GM23338 (cell line): ENCODE measurements at regions not wholly inside any gene's neighbourhood (a gene's known extent, or its start where the extent isn't known, plus 50 kb on each side); places are given as distances from the start of the nearest gene placed in this dataset.

Experiments
- ATAC-seq: fragments of 200-7000 bp; cut with Tn5 transposase; 3 replicates; pipeline ENCODE4 v1.9.1; 2020
- DNase-seq: peaks from one replicate; pipeline ENCODE4 v3.0.0-alpha.2; 2015; ENCODE audit warnings: low spot score
- H2AFZ ChIP-seq: fragments of 200-600 bp; sonication (generic); 2 replicates; pipeline ENCODE4 v1.8.0; 2016; ENCODE audit warnings: antibody characterized with exemption, mild to moderate bottlenecking, moderate library complexity
- H3F3A ChIP-seq: fragments of 200-600 bp; sonication (generic); replicated peaks from 2 replicates; pipeline ENCODE4 v1.8.0; 2017; ENCODE audit warnings: antibody characterized with exemption, mixed run types, low read depth
- H3K27ac ChIP-seq: fragments of 200-600 bp; sonication (generic); 2 replicates; pipeline ENCODE4 v1.6.1; 2016; ENCODE audit warnings: low read depth
- H3K27me3 ChIP-seq: fragments of 200-600 bp; sonication (generic); 2 replicates; pipeline ENCODE4 v1.8.0; 2016; ENCODE audit warnings: mild to moderate bottlenecking, mixed run types, moderate library complexity; ENCODE audit not compliant: insufficient read depth
- H3K36me3 ChIP-seq: fragments of 200-600 bp; sonication (generic); 2 replicates; pipeline ENCODE4 v1.8.0; 2016; ENCODE audit warnings: mild to moderate bottlenecking; ENCODE audit not compliant: insufficient read depth
- H3K4me1 ChIP-seq: fragments of 200-600 bp; sonication (generic); 2 replicates; pipeline ENCODE4 v1.8.0; 2016; ENCODE audit warnings: mild to moderate bottlenecking, moderate library complexity; ENCODE audit not compliant: insufficient read depth
- H3K4me2 ChIP-seq: fragments of 200-600 bp; sonication (generic); 2 replicates; pipeline ENCODE4 v1.7.1; 2017; ENCODE audit warnings: mixed run types
- H3K4me3 ChIP-seq: fragments of 200-600 bp; sonication (generic); 2 replicates; pipeline ENCODE4 v1.6.1; 2016; ENCODE audit warnings: mixed run types
- H3K79me2 ChIP-seq: fragments of 200-600 bp; sonication (generic); replicated peaks from 2 replicates; pipeline ENCODE4 v1.8.0; 2017; ENCODE audit warnings: mild to moderate bottlenecking; ENCODE audit not compliant: insufficient read depth
- H3K9me2 ChIP-seq: fragments of 200-600 bp; sonication (generic); 2 replicates; pipeline ENCODE4 v1.8.0; 2017; ENCODE audit not compliant: insufficient read depth
- H4K20me1 ChIP-seq: fragments of 200-600 bp; sonication (generic); replicated peaks from 2 replicates; pipeline ENCODE4 v1.8.0; 2017; ENCODE audit warnings: mild to moderate bottlenecking; ENCODE audit not compliant: insufficient read depth
- H3K27ac Mint-ChIP-seq: 2 replicates; pipeline ENCODE4 v1.8.0; 2020; ENCODE audit warnings: inconsistent platforms, mild to moderate bottlenecking, moderate library complexity, mixed read lengths
- H3K27me3 Mint-ChIP-seq: 3 replicates; pipeline ENCODE4 v1.8.0; 2022; ENCODE audit warnings: low read depth, mild to moderate bottlenecking, moderate library complexity, mixed read lengths, inconsistent platforms; ENCODE audit not compliant: insufficient read depth, poor library complexity
- H3K36me3 Mint-ChIP-seq: 3 replicates; pipeline ENCODE4 v1.8.0; 2021; ENCODE audit warnings: low read depth, mild to moderate bottlenecking, inconsistent platforms, moderate library complexity, mixed read lengths
- H3K4me1 Mint-ChIP-seq: 3 replicates; pipeline ENCODE4 v1.8.0; 2020; ENCODE audit warnings: mild to moderate bottlenecking, inconsistent platforms, mixed read lengths
- H3K4me3 Mint-ChIP-seq: 3 replicates; pipeline ENCODE4 v1.8.0; 2021; ENCODE audit warnings: moderate library complexity, mild to moderate bottlenecking, inconsistent platforms, mixed read lengths
- H3K9me3 Mint-ChIP-seq: 3 replicates; pipeline ENCODE4 v1.8.0; 2020; ENCODE audit warnings: moderate library complexity, mild to moderate bottlenecking, inconsistent platforms, mixed read lengths
- EZH2 ChIP-seq: fragments of 200-600 bp; sonication (generic); IDR thresholded peaks from one replicate; pipeline ENCODE4 v1.8.0; 2017; ENCODE audit warnings: antibody characterized with exemption, mild to moderate bottlenecking, low read depth; ENCODE audit not compliant: unreplicated experiment
- EZH2phosphoT487 ChIP-seq: fragments of 200-600 bp; sonication (generic); IDR thresholded peaks from one replicate; pipeline ENCODE4 v1.8.1; 2018; ENCODE audit warnings: antibody characterized with exemption; ENCODE audit not compliant: unreplicated experiment
- JUNB ChIP-seq: IDR thresholded peaks from one replicate; pipeline ENCODE4 v1.6.1; 2016; ENCODE audit warnings: antibody characterized with exemption; ENCODE audit not compliant: unreplicated experiment
- NANOG ChIP-seq: IDR thresholded peaks from 2 replicates; pipeline ENCODE4 v1.6.1; 2016; ENCODE audit warnings: antibody characterized with exemption, borderline replicate concordance
- POLR2AphosphoS5 ChIP-seq: IDR thresholded peaks from 2 replicates; pipeline ENCODE4 v1.6.1; 2016; ENCODE audit warnings: antibody characterized with exemption, low read depth
- STAT1 ChIP-seq: IDR thresholded peaks from one replicate; pipeline ENCODE4 v1.6.1; 2016; ENCODE audit warnings: antibody characterized with exemption; ENCODE audit not compliant: unreplicated experiment
- ZNF114 ChIP-seq: fragments of 250-450 bp; sonication (Bioruptor Pico); IDR thresholded peaks from 2 replicates; pipeline ENCODE4 v1.5.0; 2020; ENCODE audit warnings: mild to moderate bottlenecking, moderate library complexity
- ZNF331 ChIP-seq: fragments of 250-450 bp; sonication (Bioruptor Pico); IDR thresholded peaks from 2 replicates; pipeline ENCODE4 v1.5.0; 2020; ENCODE audit warnings: low read depth, mild to moderate bottlenecking, moderate library complexity
- TF ChIP-seq, protein P1 (sequence below): IDR thresholded peaks from 2 replicates; pipeline ENCODE4 v1.6.1; 2016; ENCODE audit warnings: antibody characterized with exemption
- TF ChIP-seq, protein P2 (sequence below): IDR thresholded peaks from one replicate; pipeline ENCODE4 v1.6.1; 2018; ENCODE audit warnings: antibody characterized with exemption; ENCODE audit not compliant: unreplicated experiment
- TF ChIP-seq, protein P3 (sequence below): fragments of 250-450 bp; sonication (Bioruptor Pico); IDR thresholded peaks from 2 replicates; pipeline ENCODE4 v1.5.0; 2020; ENCODE audit warnings: mild to moderate bottlenecking, moderate library complexity
- TF ChIP-seq, protein P4 (sequence below), 2 experiments: fragments of 200-600 bp in 1 of 2; sonication (generic) in 1 of 2; conservative IDR thresholded peaks; 2 replicates each; pipeline versions ENCODE4 v1.5.1 to v1.6.1; 2016 to 2017; ENCODE audit warnings: antibody characterized with exemption in 2 of 2, low read depth in 2 of 2, mild to moderate bottlenecking in 2 of 2, moderate library complexity in 1 of 2

DNA sequence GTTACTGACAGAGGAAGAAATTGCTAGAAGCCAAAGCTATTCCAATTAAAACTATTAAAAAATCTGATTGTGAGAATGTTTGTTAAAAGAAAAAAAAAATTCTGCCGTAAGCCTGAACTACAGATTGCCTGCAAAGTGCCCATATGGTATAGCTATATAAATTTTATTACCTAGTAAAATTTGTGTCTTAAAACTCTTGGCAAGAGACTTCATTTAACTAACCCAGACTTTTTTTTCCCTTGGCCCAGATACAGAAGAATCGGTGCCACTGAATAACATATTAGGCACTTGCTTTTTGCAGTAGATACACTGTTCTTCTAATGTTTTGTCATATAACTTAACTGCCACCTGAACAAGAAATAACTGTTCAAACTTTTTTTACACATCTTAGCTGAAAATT is 125.5 kb downstream of the RPS29 start:
- H3K27me3 Mint-ChIP-seq, result no peaks in the 10 kb centered on the region
- ATAC-seq (no peak), DNase-seq (no peak)
- Histone ChIP-seq H3K36me3 (no peaks in the 10 kb centered on the region), H2AFZ (no peak overlapping the region), H3K27me3 (no peaks in the 10 kb centered on the region), H3K27ac (no peak overlapping the region), H3K4me3 (no peak overlapping the region), H3K79me2 (no peaks in the 10 kb centered on the region), H3K9me2 (no peaks in the 10 kb centered on the region), H4K20me1 (no peaks in the 10 kb centered on the region), H3F3A (no peaks in the 10 kb centered on the region), H3K4me1 (0 out of 2 replicates have a peak, but pooled peaks cover 6% of the 10 kb centered on the region), H3K4me2 (no peak overlapping the region)
- H3K9me3 Mint-ChIP-seq, result no peaks in the 10 kb centered on the region
- no peaks in the 10 kb centered on the region for H3K36me3 Mint-ChIP-seq
- peaks cover 12% of the 10 kb centered on the region; the same call in 2 of the 3 replicates for H3K4me1 Mint-ChIP-seq
- H3K27ac Mint-ChIP-seq, result no peak overlapping the region
- no peak for TF ChIP-seq EZH2phosphoT487
- no peak for TF ChIP-seq ZNF331 (CRISPR knock-in tag)
- TF ChIP-seq STAT1, result no peak
- TF ChIP-seq, protein P1, sequence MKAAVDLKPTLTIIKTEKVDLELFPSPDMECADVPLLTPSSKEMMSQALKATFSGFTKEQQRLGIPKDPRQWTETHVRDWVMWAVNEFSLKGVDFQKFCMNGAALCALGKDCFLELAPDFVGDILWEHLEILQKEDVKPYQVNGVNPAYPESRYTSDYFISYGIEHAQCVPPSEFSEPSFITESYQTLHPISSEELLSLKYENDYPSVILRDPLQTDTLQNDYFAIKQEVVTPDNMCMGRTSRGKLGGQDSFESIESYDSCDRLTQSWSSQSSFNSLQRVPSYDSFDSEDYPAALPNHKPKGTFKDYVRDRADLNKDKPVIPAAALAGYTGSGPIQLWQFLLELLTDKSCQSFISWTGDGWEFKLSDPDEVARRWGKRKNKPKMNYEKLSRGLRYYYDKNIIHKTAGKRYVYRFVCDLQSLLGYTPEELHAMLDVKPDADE, result no peak
- TF ChIP-seq ZNF114 (CRISPR knock-in tag), result no peak
- TF ChIP-seq, protein P2, sequence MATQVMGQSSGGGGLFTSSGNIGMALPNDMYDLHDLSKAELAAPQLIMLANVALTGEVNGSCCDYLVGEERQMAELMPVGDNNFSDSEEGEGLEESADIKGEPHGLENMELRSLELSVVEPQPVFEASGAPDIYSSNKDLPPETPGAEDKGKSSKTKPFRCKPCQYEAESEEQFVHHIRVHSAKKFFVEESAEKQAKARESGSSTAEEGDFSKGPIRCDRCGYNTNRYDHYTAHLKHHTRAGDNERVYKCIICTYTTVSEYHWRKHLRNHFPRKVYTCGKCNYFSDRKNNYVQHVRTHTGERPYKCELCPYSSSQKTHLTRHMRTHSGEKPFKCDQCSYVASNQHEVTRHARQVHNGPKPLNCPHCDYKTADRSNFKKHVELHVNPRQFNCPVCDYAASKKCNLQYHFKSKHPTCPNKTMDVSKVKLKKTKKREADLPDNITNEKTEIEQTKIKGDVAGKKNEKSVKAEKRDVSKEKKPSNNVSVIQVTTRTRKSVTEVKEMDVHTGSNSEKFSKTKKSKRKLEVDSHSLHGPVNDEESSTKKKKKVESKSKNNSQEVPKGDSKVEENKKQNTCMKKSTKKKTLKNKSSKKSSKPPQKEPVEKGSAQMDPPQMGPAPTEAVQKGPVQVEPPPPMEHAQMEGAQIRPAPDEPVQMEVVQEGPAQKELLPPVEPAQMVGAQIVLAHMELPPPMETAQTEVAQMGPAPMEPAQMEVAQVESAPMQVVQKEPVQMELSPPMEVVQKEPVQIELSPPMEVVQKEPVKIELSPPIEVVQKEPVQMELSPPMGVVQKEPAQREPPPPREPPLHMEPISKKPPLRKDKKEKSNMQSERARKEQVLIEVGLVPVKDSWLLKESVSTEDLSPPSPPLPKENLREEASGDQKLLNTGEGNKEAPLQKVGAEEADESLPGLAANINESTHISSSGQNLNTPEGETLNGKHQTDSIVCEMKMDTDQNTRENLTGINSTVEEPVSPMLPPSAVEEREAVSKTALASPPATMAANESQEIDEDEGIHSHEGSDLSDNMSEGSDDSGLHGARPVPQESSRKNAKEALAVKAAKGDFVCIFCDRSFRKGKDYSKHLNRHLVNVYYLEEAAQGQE, result no peak
- TF ChIP-seq JUNB, result no peak
- TF ChIP-seq POLR2AphosphoS5, result no peak
- no peak for TF ChIP-seq NANOG
- TF ChIP-seq, protein P3, sequence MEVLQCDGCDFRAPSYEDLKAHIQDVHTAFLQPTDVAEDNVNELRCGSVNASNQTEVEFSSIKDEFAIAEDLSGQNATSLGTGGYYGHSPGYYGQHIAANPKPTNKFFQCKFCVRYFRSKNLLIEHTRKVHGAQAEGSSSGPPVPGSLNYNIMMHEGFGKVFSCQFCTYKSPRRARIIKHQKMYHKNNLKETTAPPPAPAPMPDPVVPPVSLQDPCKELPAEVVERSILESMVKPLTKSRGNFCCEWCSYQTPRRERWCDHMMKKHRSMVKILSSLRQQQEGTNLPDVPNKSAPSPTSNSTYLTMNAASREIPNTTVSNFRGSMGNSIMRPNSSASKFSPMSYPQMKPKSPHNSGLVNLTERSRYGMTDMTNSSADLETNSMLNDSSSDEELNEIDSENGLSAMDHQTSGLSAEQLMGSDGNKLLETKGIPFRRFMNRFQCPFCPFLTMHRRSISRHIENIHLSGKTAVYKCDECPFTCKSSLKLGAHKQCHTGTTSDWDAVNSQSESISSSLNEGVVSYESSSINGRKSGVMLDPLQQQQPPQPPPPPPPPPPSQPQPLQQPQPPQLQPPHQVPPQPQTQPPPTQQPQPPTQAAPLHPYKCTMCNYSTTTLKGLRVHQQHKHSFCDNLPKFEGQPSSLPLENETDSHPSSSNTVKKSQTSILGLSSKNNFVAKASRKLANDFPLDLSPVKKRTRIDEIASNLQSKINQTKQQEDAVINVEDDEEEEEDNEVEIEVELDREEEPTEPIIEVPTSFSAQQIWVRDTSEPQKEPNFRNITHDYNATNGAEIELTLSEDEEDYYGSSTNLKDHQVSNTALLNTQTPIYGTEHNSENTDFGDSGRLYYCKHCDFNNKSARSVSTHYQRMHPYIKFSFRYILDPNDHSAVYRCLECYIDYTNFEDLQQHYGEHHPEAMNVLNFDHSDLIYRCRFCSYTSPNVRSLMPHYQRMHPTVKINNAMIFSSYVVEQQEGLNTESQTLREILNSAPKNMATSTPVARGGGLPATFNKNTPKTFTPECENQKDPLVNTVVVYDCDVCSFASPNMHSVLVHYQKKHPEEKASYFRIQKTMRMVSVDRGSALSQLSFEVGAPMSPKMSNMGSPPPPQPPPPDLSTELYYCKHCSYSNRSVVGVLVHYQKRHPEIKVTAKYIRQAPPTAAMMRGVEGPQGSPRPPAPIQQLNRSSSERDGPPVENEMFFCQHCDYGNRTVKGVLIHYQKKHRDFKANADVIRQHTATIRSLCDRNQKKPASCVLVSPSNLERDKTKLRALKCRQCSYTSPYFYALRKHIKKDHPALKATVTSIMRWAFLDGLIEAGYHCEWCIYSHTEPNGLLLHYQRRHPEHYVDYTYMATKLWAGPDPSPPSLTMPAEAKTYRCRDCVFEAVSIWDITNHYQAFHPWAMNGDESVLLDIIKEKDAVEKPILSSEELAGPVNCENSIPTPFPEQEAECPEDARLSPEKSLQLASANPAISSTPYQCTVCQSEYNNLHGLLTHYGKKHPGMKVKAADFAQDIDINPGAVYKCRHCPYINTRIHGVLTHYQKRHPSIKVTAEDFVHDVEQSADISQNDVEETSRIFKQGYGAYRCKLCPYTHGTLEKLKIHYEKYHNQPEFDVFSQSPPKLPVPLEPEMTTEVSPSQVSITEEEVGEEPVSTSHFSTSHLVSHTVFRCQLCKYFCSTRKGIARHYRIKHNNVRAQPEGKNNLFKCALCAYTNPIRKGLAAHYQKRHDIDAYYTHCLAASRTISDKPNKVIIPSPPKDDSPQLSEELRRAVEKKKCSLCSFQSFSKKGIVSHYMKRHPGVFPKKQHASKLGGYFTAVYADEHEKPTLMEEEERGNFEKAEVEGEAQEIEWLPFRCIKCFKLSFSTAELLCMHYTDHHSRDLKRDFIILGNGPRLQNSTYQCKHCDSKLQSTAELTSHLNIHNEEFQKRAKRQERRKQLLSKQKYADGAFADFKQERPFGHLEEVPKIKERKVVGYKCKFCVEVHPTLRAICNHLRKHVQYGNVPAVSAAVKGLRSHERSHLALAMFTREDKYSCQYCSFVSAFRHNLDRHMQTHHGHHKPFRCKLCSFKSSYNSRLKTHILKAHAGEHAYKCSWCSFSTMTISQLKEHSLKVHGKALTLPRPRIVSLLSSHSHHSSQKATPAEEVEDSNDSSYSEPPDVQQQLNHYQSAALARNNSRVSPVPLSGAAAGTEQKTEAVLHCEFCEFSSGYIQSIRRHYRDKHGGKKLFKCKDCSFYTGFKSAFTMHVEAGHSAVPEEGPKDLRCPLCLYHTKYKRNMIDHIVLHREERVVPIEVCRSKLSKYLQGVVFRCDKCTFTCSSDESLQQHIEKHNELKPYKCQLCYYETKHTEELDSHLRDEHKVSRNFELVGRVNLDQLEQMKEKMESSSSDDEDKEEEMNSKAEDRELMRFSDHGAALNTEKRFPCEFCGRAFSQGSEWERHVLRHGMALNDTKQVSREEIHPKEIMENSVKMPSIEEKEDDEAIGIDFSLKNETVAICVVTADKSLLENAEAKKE (CRISPR knock-in tag), result no peak
- TF ChIP-seq EZH2, result no peak
- TF ChIP-seq, protein P4, sequence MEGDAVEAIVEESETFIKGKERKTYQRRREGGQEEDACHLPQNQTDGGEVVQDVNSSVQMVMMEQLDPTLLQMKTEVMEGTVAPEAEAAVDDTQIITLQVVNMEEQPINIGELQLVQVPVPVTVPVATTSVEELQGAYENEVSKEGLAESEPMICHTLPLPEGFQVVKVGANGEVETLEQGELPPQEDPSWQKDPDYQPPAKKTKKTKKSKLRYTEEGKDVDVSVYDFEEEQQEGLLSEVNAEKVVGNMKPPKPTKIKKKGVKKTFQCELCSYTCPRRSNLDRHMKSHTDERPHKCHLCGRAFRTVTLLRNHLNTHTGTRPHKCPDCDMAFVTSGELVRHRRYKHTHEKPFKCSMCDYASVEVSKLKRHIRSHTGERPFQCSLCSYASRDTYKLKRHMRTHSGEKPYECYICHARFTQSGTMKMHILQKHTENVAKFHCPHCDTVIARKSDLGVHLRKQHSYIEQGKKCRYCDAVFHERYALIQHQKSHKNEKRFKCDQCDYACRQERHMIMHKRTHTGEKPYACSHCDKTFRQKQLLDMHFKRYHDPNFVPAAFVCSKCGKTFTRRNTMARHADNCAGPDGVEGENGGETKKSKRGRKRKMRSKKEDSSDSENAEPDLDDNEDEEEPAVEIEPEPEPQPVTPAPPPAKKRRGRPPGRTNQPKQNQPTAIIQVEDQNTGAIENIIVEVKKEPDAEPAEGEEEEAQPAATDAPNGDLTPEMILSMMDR (conservative IDR thresholded peaks at IDR 0.05; ENCODE audit: low read depth in 2 of 2), result no peak
- H3K4me3 Mint-ChIP-seq, result no peak overlapping the region
